Lower lobe of right lung (tissue), 2 donors: ENCODE measurements at regions not wholly inside any gene's neighbourhood (a gene's known extent, or its start where the extent isn't known, plus 50 kb on each side); places are given as distances from the start of the nearest gene placed in this dataset.

Experiments
- ATAC-seq, 2 donors: fragments of 200-7000 bp; cut with Tn5 transposase; one replicate each; pipeline ENCODE4 v1.9.1; 2020 to 2022; ENCODE audit warnings: mild to moderate bottlenecking in 2 of 2, moderate library complexity in 2 of 2
- DNase-seq: peaks from one replicate; pipeline ENCODE4 v3.0.0-alpha.2; 2020
- H3K27ac ChIP-seq: fragments of 200-600 bp; one replicate; pipeline ENCODE4 v1.8.0; 2022
- H3K27me3 ChIP-seq: fragments of 200-600 bp; one replicate; pipeline ENCODE4 v1.8.0; 2022; ENCODE audit warnings: low read depth
- H3K36me3 ChIP-seq: fragments of 200-600 bp; one replicate; pipeline ENCODE4 v1.8.0; 2022; ENCODE audit warnings: mild to moderate bottlenecking
- H3K4me1 ChIP-seq: fragments of 200-600 bp; one replicate; pipeline ENCODE4 v1.8.0; 2022
- H3K4me3 ChIP-seq: fragments of 200-600 bp; one replicate; pipeline ENCODE4 v1.8.0; 2022; ENCODE audit warnings: mild to moderate bottlenecking
- H3K9me3 ChIP-seq: fragments of 200-600 bp; one replicate; pipeline ENCODE4 v1.8.0; 2022
- CTCF ChIP-seq: fragments of 200-600 bp; IDR thresholded peaks from one replicate; pipeline ENCODE4 v1.8.0; 2022; ENCODE audit warnings: antibody characterized with exemption, mild to moderate bottlenecking
- intact Hi-C: fragments of 100-400 bp; cut with DNase I; formaldehyde crosslinking; loops from one replicate; pipeline ENCODE4 v1.11.0; 2022
- donor health status: DM: no; HTN: yes; CAD: no; lungs with severe emphysema.

DNA sequence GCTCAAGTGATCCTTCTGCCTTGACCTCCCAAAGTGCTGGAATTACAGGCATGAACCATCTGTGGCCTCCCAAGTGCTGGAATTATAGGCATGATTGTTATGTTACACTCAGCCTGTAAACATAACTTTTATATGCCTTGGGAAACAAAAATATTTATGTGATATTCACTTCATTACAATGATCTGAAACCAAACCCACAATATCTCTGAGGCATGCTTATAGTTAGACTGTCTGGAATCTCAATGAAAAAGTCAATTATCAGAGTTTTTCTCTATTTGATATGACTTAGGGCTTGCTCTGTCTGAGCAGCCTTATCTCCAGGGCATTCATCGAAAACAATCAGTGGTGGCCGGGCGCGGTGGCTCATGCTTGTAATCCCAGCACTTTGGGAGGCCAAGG lies 195.3 kb upstream of the MYO3A start:
- Histone ChIP-seq H3K9me3 (no peaks in the 10 kb centered on the region), H3K4me1 (no peaks in the 10 kb centered on the region), H3K27me3 (no peaks in the 10 kb centered on the region), H3K36me3 (no peaks in the 10 kb centered on the region), H3K4me3 (no peak overlapping the region), H3K27ac (no peak overlapping the region)
- ATAC-seq (no peak), DNase-seq (no peak)
- no peak for TF ChIP-seq CTCF
- intact Hi-C loops, result no loop called here

DNA sequence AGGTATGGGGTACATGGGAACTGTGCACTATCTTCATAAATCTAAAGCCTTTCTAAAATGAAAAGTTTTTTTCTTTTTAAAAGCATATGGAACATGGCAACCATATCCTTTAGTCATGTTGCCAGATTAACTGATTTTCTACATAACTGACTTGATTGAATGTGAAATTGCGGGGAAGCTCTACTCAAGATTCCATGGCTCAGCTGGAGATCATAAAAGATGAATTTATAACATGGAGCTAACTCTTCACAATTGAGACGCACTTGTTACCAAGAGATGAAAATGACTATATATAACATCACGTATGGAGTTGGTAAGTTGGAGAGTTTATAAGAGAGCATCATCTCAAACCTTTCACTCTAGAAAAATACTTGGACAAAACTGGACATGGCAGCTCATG lies 190.2 kb upstream of the MYO3A start:
- TF ChIP-seq CTCF, result no peak
- Histone ChIP-seq H3K9me3 (no peaks in the 10 kb centered on the region), H3K4me1 (no peaks in the 10 kb centered on the region), H3K27ac (no peak overlapping the region), H3K27me3 (no peaks in the 10 kb centered on the region), H3K4me3 (no peak overlapping the region), H3K36me3 (no peaks in the 10 kb centered on the region)
- intact Hi-C loops, result no loop called here
- DNase-seq (no peak), ATAC-seq (no peak)

DNA sequence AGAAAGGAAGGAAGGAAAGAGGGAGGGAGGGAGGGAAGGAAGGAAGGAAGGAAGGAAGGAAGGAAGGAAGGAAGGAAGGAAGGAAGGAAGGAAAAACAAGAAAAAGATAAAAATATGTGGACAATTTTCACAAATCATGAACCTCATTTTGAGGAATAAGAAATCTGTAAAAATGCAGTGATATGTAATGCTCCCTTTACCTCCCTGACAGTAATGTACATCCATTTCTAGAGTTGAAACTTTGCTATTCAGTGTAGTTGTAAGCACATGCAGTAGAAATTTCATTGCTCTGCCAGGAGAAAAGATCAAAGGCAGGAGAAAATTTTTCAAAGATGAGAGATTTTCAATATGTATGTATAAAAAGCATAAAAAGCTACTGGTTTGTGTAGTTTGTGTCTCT lies 189.5 kb upstream of the MYO3A start:
- H3K36me3 ChIP-seq, result no peaks in the 10 kb centered on the region
- no peak for ATAC-seq
- no peak for TF ChIP-seq CTCF
- no peak overlapping the region for H3K4me3 ChIP-seq
- intact Hi-C loops, result no loop called here
- H3K27ac ChIP-seq, result no peak overlapping the region
- no peaks in the 10 kb centered on the region for H3K27me3 ChIP-seq
- no peaks in the 10 kb centered on the region for H3K9me3 ChIP-seq
- DNase-seq, result no peak
- H3K4me1 ChIP-seq, result no peaks in the 10 kb centered on the region

GRCh38 chr10:25745976-25746375 lies 188.1 kb upstream of the MYO3A start:
- no peak overlapping the region for H3K4me3 ChIP-seq
- H3K27ac ChIP-seq, result no peak overlapping the region
- DNase-seq, result no peak
- no peak for ATAC-seq
- H3K36me3 ChIP-seq, result no peaks in the 10 kb centered on the region
- H3K4me1 ChIP-seq, result no peaks in the 10 kb centered on the region
- TF ChIP-seq CTCF, result no peak
- no peaks in the 10 kb centered on the region for H3K27me3 ChIP-seq
- intact Hi-C loops, result no loop called here
- H3K9me3 ChIP-seq, result no peaks in the 10 kb centered on the region

GRCh38 chr10:25747084-25747483 lies 186.9 kb upstream of the MYO3A start:
- Histone ChIP-seq H3K4me3 (no peak overlapping the region), H3K27ac (no peak overlapping the region), H3K9me3 (no peaks in the 10 kb centered on the region), H3K36me3 (no peaks in the 10 kb centered on the region), H3K27me3 (no peaks in the 10 kb centered on the region), H3K4me1 (no peaks in the 10 kb centered on the region)
- no peak for ATAC-seq
- TF ChIP-seq CTCF, result no peak
- intact Hi-C loops, result no loop called here
- DNase-seq, result no peak

- no peaks in the 10 kb centered on the region for H3K27me3 ChIP-seq
- H3K9me3 ChIP-seq, result no peaks in the 10 kb centered on the region
- no peaks in the 10 kb centered on the region for H3K4me1 ChIP-seq
- no peak for TF ChIP-seq CTCF
- no peak overlapping the region for H3K27ac ChIP-seq
- H3K36me3 ChIP-seq, result no peaks in the 10 kb centered on the region
- H3K4me3 ChIP-seq, result no peak overlapping the region
- DNase-seq (no peak), ATAC-seq (no peak)
- intact Hi-C loops, result no loop called here
These were observed 185.5 kb upstream of the MYO3A start for GRCh38 chr10:25748509-25748908.
